Psoas muscle (tissue), 7 donors: ENCODE measurements at regions not wholly inside any gene's neighbourhood (a gene's known extent, or its start where the extent isn't known, plus 50 kb on each side); places are given as distances from the start of the nearest gene placed in this dataset.

Experiments used
- ATAC-seq, 4 donors: fragments of 200-7000 bp; cut with Tn5 transposase; one replicate each; pipeline ENCODE4 v1.9.1; 2020; ENCODE audit warnings: moderate library complexity in 3 of 4, mild to moderate bottlenecking in 2 of 4
- DNase-seq, 2 donors: peaks; one replicate each; pipeline ENCODE4 v3.0.0-alpha.2; 2020
- H3K27ac ChIP-seq: fragments of 200-600 bp; one replicate; pipeline ENCODE4 v1.8.0; 2022
- H3K27me3 ChIP-seq, 3 donors: fragments of 200-600 bp in 1 of 3; one replicate each; pipeline versions ENCODE4 v1.6.1 to v1.8.0; 2013 to 2022; ENCODE audit warnings: low read length in 2 of 3, mild to moderate bottlenecking in 2 of 3, moderate library complexity in 1 of 3; ENCODE audit not compliant: insufficient read depth in 3 of 3
- H3K36me3 ChIP-seq, 2 donors: fragments of 200-600 bp in 1 of 2; one replicate each; pipeline versions ENCODE4 v1.6.1 to v1.8.0; 2013 to 2022; ENCODE audit warnings: low read depth in 1 of 2, mild to moderate bottlenecking in 1 of 2, moderate library complexity in 1 of 2; ENCODE audit not compliant: insufficient read depth in 1 of 2
- H3K4me1 ChIP-seq: fragments of 200-600 bp; one replicate; pipeline ENCODE4 v1.8.0; 2022
- H3K4me3 ChIP-seq: fragments of 200-600 bp; one replicate; pipeline ENCODE4 v1.8.0; 2022; ENCODE audit warnings: mild to moderate bottlenecking
- H3K9me3 ChIP-seq: fragments of 200-600 bp; one replicate; pipeline ENCODE4 v1.8.0; 2022
- CTCF ChIP-seq: fragments of 200-600 bp; IDR thresholded peaks from one replicate; pipeline ENCODE4 v1.8.0; 2022; ENCODE audit warnings: antibody characterized with exemption
- WGBS, 3 donors: extraction: QIAGEN DNeasy Blood & Tissue Kit; methylation state at CpG; one replicate each; pipeline versions ENCODE4 v1.1.6 to v1.1.7; 2013; 5-methylcytosine and 5-hydroxymethylcytosine counted together
- intact Hi-C, 2 donors: fragments of 100-400 bp; cut with DNase I; formaldehyde crosslinking; loops; one replicate each; pipeline versions ENCODE4 v1.11.0 to v1.14.2; 2022
- donor health status: healthy with polysubstance abuse.
- donor health status: DM: no; HTN: no; CAD: no; lungs with moderate emphysema.
- donor health status: Bipolar disorder and iron deficiency.
- donor health status: healthy.
- donor health status: DM: yes; HTN: yes; CAD: no.
- donor health status: DM: no; HTN: no; CAD: no.
- donor health status: DM: yes; HTN: yes; CAD: no.

- intact Hi-C loops, result no loop called here
- ATAC-seq, result no peak
- H3K36me3 ChIP-seq, result no peaks in the 10 kb centered on the region
- no peaks in the 10 kb centered on the region for H3K4me1 ChIP-seq
- TF ChIP-seq CTCF, result no peak
- no peaks in the 10 kb centered on the region for H3K9me3 ChIP-seq
- no peak for DNase-seq
- H3K27ac ChIP-seq, result no peak overlapping the region
- no peaks in the 10 kb centered on the region for H3K27me3 ChIP-seq
- WGBS, 3 donors, result 58 to 62% (median 59%) methylated on average over 3 of the region's 3 CpGs
- H3K4me3 ChIP-seq, result no peak overlapping the region
Observed at GRCh38 chr1:98478121-98478520, 183.4 kb upstream of the SNX7 start.

GRCh38 chr1:98472878-98473277, 188.6 kb upstream of the SNX7 start:
- Histone ChIP-seq H3K27ac (no peak overlapping the region), H3K4me3 (no peak overlapping the region), H3K27me3 (no peaks in the 10 kb centered on the region), H3K36me3 (no peaks in the 10 kb centered on the region), H3K9me3 (no peaks in the 10 kb centered on the region), H3K4me1 (no peaks in the 10 kb centered on the region)
- DNase-seq, result no peak
- no peak for TF ChIP-seq CTCF
- intact Hi-C loops, result no loop called here
- 36 to 45% (median 39%) methylated on average over 2 of the region's 2 CpGs for WGBS, 3 donors
- no peak for ATAC-seq

- Histone ChIP-seq H3K9me3 (no peaks in the 10 kb centered on the region), H3K4me3 (no peak overlapping the region), H3K27me3 (no peaks in the 10 kb centered on the region), H3K27ac (no peak overlapping the region), H3K36me3 (no peaks in the 10 kb centered on the region), H3K4me1 (no peaks in the 10 kb centered on the region)
- no peak for TF ChIP-seq CTCF
- ATAC-seq (no peak), DNase-seq (no peak)
- WGBS, 3 donors, result 75 to 85% (median 83%) methylated on average over 4 of the region's 4 CpGs
- intact Hi-C loops, result no loop called here
Observed at GRCh38 chr1:98471633-98472032, 189.9 kb upstream of the SNX7 start.

DNA sequence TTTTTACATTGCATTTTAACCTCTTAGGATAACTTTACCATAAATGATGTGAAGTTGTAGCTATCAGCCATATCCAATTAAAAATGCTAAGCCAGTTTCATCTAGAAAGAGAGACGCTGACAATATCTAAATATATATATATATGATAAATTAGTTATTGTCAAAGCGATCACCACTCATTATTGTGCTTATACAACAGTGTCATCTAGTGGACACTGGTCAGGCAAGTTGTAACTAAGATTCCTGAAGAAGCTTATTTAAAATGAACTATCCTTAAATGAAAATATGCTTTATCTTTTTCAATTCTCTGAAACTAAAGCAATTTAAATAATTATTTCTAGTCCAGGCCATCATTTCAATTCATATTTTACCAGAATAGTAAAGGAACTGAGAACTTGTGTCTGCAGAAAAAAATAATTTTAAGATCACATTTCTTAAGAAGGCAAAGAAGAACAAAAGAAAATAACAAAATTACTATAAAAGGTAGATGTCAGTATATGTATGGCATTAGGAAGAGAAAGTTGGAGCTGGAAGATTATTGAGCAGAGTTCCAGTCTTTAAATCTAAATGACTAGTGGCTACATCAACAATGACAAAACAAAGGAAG, 193.3 kb upstream of the SNX7 start:
- Histone ChIP-seq H3K27me3 (no peaks in the 10 kb centered on the region), H3K9me3 (no peaks in the 10 kb centered on the region), H3K4me3 (no peak overlapping the region), H3K4me1 (no peaks in the 10 kb centered on the region), H3K36me3 (no peaks in the 10 kb centered on the region), H3K27ac (no peak overlapping the region)
- TF ChIP-seq CTCF, result peak; percentile 70
- DNase-seq, result no peak
- intact Hi-C loops, result loop anchor here in 1 of 2 donors (10.0 kb wide), 1 partner anchor 413 kb away; no protein-coding TSS in a partner anchor
- ATAC-seq, result peak in 1 of 4 donors; percentile 54
- WGBS, 3 donors, result 3 to 11% (median 8%) methylated on average over 2 of the region's 2 CpGs

DNA sequence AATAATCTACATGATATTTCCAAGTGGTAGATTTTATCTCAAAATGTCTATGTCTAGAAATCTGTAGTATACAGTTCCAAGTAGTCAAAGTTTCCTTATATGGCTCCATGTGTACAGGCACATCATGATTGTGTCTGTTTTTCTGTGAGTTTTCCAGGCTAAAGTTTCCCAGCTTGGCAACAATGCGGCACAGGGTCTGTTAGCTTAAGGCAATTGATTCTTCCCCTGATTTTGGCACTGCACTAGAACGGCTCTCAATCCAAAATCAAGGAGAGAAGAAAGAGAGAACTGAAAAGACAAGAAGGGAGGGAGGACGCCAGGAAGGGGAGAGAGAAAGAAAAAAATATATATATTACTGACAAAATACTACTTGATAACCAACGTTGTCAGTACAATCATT, 193.9 kb upstream of the SNX7 start:
- H3K36me3 ChIP-seq, result no peaks in the 10 kb centered on the region
- H3K9me3 ChIP-seq, result no peaks in the 10 kb centered on the region
- H3K27ac ChIP-seq, result no peak overlapping the region
- no peak for DNase-seq
- no peaks in the 10 kb centered on the region for H3K27me3 ChIP-seq
- no peaks in the 10 kb centered on the region for H3K4me1 ChIP-seq
- no peak for ATAC-seq
- intact Hi-C loops, result loop anchor here in 1 of 2 donors (10.0 kb wide), 1 partner anchor 413 kb away; no protein-coding TSS in a partner anchor
- no peak for TF ChIP-seq CTCF
- WGBS, 3 donors, result 36 to 40% (median 37%) methylated on average over 4 of the region's 4 CpGs
- no peak overlapping the region for H3K4me3 ChIP-seq
